ENCODE measurements at regions not wholly inside any gene's neighbourhood (a gene's known extent, or its start where the extent isn't known, plus 50 kb on each side); places are given as distances from the start of the nearest gene placed in this dataset.

- no peak for DNase-seq (ENCODE audit: low read depth in 1 of 2, low spot score in 1 of 2)
Measured at GRCh38 chr1:98210563-98210962, 289.7 kb upstream of the DPYD start.

- no peak for DNase-seq (ENCODE audit: low read depth in 1 of 2, low spot score in 1 of 2)
Measured at GRCh38 chr1:98210064-98210463, 289.2 kb upstream of the DPYD start.

GRCh38 chr1:98205291-98206017, 284.6 kb upstream of the DPYD start:
- no peak for DNase-seq (ENCODE audit: low read depth in 1 of 2, low spot score in 1 of 2)

- no peak for DNase-seq (ENCODE audit: low read depth in 1 of 2, low spot score in 1 of 2)
Measured at GRCh38 chr1:98203466-98203865, 282.6 kb upstream of the DPYD start.

- DNase-seq (ENCODE audit: low read depth in 1 of 2, low spot score in 1 of 2) = no peak
Measured at GRCh38 chr1:98201666-98202081, 280.8 kb upstream of the DPYD start.

- no peak for DNase-seq (ENCODE audit: low read depth in 1 of 2, low spot score in 1 of 2)
Measured at GRCh38 chr1:98197356-98197755, 276.5 kb upstream of the DPYD start.

- no peak for DNase-seq (ENCODE audit: low read depth in 1 of 2, low spot score in 1 of 2)
Measured at GRCh38 chr1:98196012-98196411, 275.2 kb upstream of the DPYD start.

- DNase-seq (ENCODE audit: low read depth in 1 of 2, low spot score in 1 of 2) = no peak
Measured at GRCh38 chr1:98188774-98189173, 267.9 kb upstream of the DPYD start.

GRCh38 chr1:98184856-98185255, 264.0 kb upstream of the DPYD start:
- DNase-seq (ENCODE audit: low read depth in 1 of 2, low spot score in 1 of 2) = no peak

GRCh38 chr1:98181036-98181764, 260.4 kb upstream of the DPYD start:
- no peak for DNase-seq (ENCODE audit: low read depth in 1 of 2, low spot score in 1 of 2)

GRCh38 chr1:98179151-98179773, 258.4 kb upstream of the DPYD start:
- no peak for DNase-seq (ENCODE audit: low read depth in 1 of 2, low spot score in 1 of 2)

GRCh38 chr1:98177751-98178150, 256.9 kb upstream of the DPYD start:
- no peak for DNase-seq (ENCODE audit: low read depth in 1 of 2, low spot score in 1 of 2)

- DNase-seq (ENCODE audit: low read depth in 1 of 2, low spot score in 1 of 2) = no peak
Measured at GRCh38 chr1:98176936-98177335, 256.1 kb upstream of the DPYD start.

GRCh38 chr1:98176414-98176813, 255.6 kb upstream of the DPYD start:
- no peak for DNase-seq (ENCODE audit: low read depth in 1 of 2, low spot score in 1 of 2)

- DNase-seq (ENCODE audit: low read depth in 1 of 2, low spot score in 1 of 2) = no peak
Measured at GRCh38 chr1:98172578-98172977, 251.7 kb upstream of the DPYD start.

GRCh38 chr1:98172022-98172421, 251.2 kb upstream of the DPYD start:
- no peak for DNase-seq (ENCODE audit: low read depth in 1 of 2, low spot score in 1 of 2)

GRCh38 chr1:98164509-98164908, 243.7 kb upstream of the DPYD start:
- no peak for DNase-seq (ENCODE audit: low read depth in 1 of 2, low spot score in 1 of 2)

GRCh38 chr1:98157524-98158313, 236.9 kb upstream of the DPYD start:
- no peak for DNase-seq (ENCODE audit: low read depth in 1 of 2, low spot score in 1 of 2)

GRCh38 chr1:98147280-98147679, 226.4 kb upstream of the DPYD start:
- DNase-seq (ENCODE audit: low read depth in 1 of 2, low spot score in 1 of 2) = no peak

- DNase-seq (ENCODE audit: low read depth in 1 of 2, low spot score in 1 of 2) = no peak
Measured at GRCh38 chr1:98145655-98146054, 224.8 kb upstream of the DPYD start.

- DNase-seq (ENCODE audit: low read depth in 1 of 2, low spot score in 1 of 2) = no peak
Measured at GRCh38 chr1:98143403-98143802, 222.6 kb upstream of the DPYD start.

GRCh38 chr1:98133131-98133530, 212.3 kb upstream of the DPYD start:
- DNase-seq (ENCODE audit: low read depth in 1 of 2, low spot score in 1 of 2) = no peak

Data from stimulated activated CD4-positive, alpha-beta T cell treated with anti-CD3 and anti-CD28 coated beads, Interleukin-15, amount 100 ng/mL, for 1 hour (primary cell).